T-cell (primary cell): ENCODE measurements at regions not wholly inside any gene's neighbourhood (a gene's known extent, or its start where the extent isn't known, plus 50 kb on each side); places are given as distances from the start of the nearest gene placed in this dataset.

ENCODE experiments used
- ATAC-seq, 4 experiments: fragments of 200-7000 bp in 3 of 4; fragments of 150-1000 bp in 1 of 4; cut with Tn5 transposase; replicated peaks in 1 of 4; 1 replicate in 3 of 4; 2 replicates in 1 of 4; pipeline ENCODE4 v1.10.0; 2021; ENCODE audit warnings: moderate library complexity in 3 of 4, mild to moderate bottlenecking in 2 of 4, moderate number of reproducible peaks in 1 of 4
- CTCF ChIA-PET, 2 donors: fragments of 300-600 bp; sonication (Branson Sonifier 250); formaldehyde crosslinking; loops; one replicate each; lab custom pipeline; 2022; ENCODE audit warnings: antibody characterized with exemption in 2 of 2; lab: Charles Lee
- POLR2A ChIA-PET, 2 donors: fragments of 300-600 bp; sonication (Branson Sonifier 250); formaldehyde crosslinking; loops; one replicate each; lab custom pipeline; 2022; ENCODE audit warnings: antibody characterized with exemption in 2 of 2; lab: Charles Lee
- DNase-seq, 35 experiments: peaks; one replicate each; pipeline versions ENCODE4 v3.0.0 to v3.0.0-alpha.2; 2013 to 2023
- H3K27ac ChIP-seq: one replicate; pipeline ENCODE4 v1.5.1; 2013; ENCODE audit warnings: low read length
- H3K27me3 ChIP-seq, 2 experiments: replicated peaks in 1 of 2; 1 replicate in 1 of 2; 2 replicates in 1 of 2; pipeline versions ENCODE4 v1.6.1 to v1.7.0; 2013; ENCODE audit warnings: low read length in 1 of 2, mixed read lengths in 1 of 2; ENCODE audit not compliant: control insufficient read depth in 2 of 2, insufficient read depth in 2 of 2; ENCODE audit errors: extremely low read depth in 1 of 2
- H3K36me3 ChIP-seq, 2 donors: 1 replicate in 1 of 2; 2 replicates in 1 of 2; pipeline versions ENCODE4 v1.6.1 to v1.7.0; 2013; ENCODE audit warnings: low read length in 1 of 2; ENCODE audit not compliant: control insufficient read depth in 2 of 2, insufficient read depth in 1 of 2; ENCODE audit errors: extremely low read depth in 1 of 2
- H3K4me1 ChIP-seq, 2 experiments: 1 replicate in 1 of 2; 2 replicates in 1 of 2; pipeline versions ENCODE4 v1.6.1 to v1.7.0; 2013; ENCODE audit warnings: low read length in 2 of 2, mixed read lengths in 1 of 2; ENCODE audit not compliant: insufficient read depth in 2 of 2, control insufficient read depth in 1 of 2; ENCODE audit errors: extremely low read depth in 1 of 2
- H3K4me3 ChIP-seq, 2 donors: 1 replicate in 1 of 2; 2 replicates in 1 of 2; pipeline versions ENCODE4 v1.5.1 to v1.7.0; 2013; ENCODE audit warnings: mild to moderate bottlenecking in 2 of 2, low read length in 1 of 2, moderate library complexity in 1 of 2; ENCODE audit not compliant: control insufficient read depth in 1 of 2; ENCODE audit errors: extremely low read depth in 1 of 2
- H3K9me3 ChIP-seq: 2 replicates; pipeline ENCODE4 v1.7.0; 2013
- H3K27ac Mint-ChIP-seq, 2 donors: one replicate each; pipeline ENCODE4 v1.8.0; 2020 to 2021; ENCODE audit warnings: mild to moderate bottlenecking in 2 of 2, mixed read lengths in 2 of 2
- H3K27me3 Mint-ChIP-seq, 2 donors: one replicate each; pipeline ENCODE4 v1.8.0; 2021 to 2022; ENCODE audit warnings: mixed read lengths in 2 of 2
- H3K36me3 Mint-ChIP-seq: one replicate; pipeline ENCODE4 v1.8.0; 2021; ENCODE audit warnings: mixed read lengths
- H3K4me1 Mint-ChIP-seq, 3 donors: one replicate each; pipeline ENCODE4 v1.8.0; 2020 to 2022; ENCODE audit warnings: mixed read lengths in 3 of 3, mild to moderate bottlenecking in 1 of 3
- H3K4me3 Mint-ChIP-seq, 3 donors: one replicate each; pipeline ENCODE4 v1.8.0; 2020 to 2022; ENCODE audit warnings: mild to moderate bottlenecking in 3 of 3, mixed read lengths in 3 of 3, moderate library complexity in 3 of 3
- H3K9me3 Mint-ChIP-seq, 3 donors: one replicate each; pipeline ENCODE4 v1.8.0; 2020 to 2022; ENCODE audit warnings: mixed read lengths in 3 of 3
- WGBS: methylation state at CpG from one replicate; pipeline ENCODE4 v1.1.5; 2013; ENCODE audit warnings: missing lambda C conversion rate; ENCODE audit not compliant: insufficient coverage; 5-methylcytosine and 5-hydroxymethylcytosine counted together

- Histone ChIP-seq H3K4me1 (no peaks in the 10 kb centered on the region), H3K36me3 (no peaks in the 10 kb centered on the region), H3K9me3 (no peaks in the 10 kb centered on the region), H3K27ac (no peak overlapping the region), H3K4me3 (no peak overlapping the region), H3K27me3 (peaks cover 0 to 2% of the 10 kb centered on the region in 2 experiments)
- ChIA-PET POLR2A (no interaction called here), CTCF (no interaction called here)
- Mint-ChIP-seq H3K36me3 (no peaks in the 10 kb centered on the region), H3K4me1 (no peaks in the 10 kb centered on the region), H3K4me3 (no peak overlapping the region), H3K27me3 (peaks cover 0 to 1% of the 10 kb centered on the region in 2 donors), H3K9me3 (no peaks in the 10 kb centered on the region), H3K27ac (no peak overlapping the region)
- DNase-seq (no peak), ATAC-seq (no peak)
- no CpG with 5 or more reads among the region's 1 CpG for WGBS
These were observed 65.2 kb upstream of the SIAH1 start for GRCh38 chr16:48450367-48450766.

DNA sequence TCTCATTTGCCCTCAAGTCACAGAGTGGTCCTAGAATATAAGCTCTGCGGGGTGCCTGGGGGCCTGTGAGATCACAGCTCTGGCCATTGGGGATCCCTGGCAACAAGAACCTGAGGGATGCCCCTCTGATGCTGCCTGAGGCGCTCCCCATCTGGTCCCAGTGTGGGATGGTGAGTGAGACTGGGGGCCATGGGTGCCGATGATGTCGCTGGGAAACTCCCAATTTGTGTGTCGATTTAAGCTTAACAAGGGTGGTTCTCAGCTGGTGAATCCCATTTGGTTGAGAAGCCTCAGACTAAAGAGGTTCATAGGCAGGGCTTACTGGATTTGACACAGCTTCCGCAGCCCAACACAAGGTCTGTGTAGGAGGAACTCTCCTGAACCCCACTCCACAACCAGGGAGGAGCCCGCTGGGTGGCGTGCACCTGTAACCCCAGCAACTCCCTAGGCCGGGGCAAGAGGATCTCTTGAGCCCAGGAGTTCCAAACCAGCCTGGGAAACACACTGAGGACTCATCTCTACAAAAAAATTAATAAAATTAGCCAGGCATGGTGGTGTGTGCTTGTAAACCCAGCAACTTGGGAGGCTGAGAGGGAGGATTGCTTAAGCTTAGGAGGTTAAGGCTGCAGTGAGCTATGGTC, 63.7 kb upstream of the SIAH1 start:
- ATAC-seq (no peak), DNase-seq (no peak)
- no peaks in the 10 kb centered on the region for H3K36me3 ChIP-seq
- ChIA-PET CTCF (no interaction called here), POLR2A (no interaction called here)
- H3K27ac Mint-ChIP-seq: no peak overlapping the region
- no peak overlapping the region for H3K27ac ChIP-seq
- no peaks in the 10 kb centered on the region for H3K36me3 Mint-ChIP-seq
- H3K4me1 ChIP-seq: no peaks in the 10 kb centered on the region
- no peaks in the 10 kb centered on the region for H3K27me3 Mint-ChIP-seq
- no peak overlapping the region for H3K4me3 ChIP-seq
- H3K4me3 Mint-ChIP-seq: no peak overlapping the region
- no peaks in the 10 kb centered on the region for H3K4me1 Mint-ChIP-seq
- H3K9me3 Mint-ChIP-seq: no peaks in the 10 kb centered on the region
- WGBS: 83% methylated on average over 3 of the region's 9 CpGs
- H3K9me3 ChIP-seq: no peaks in the 10 kb centered on the region
- H3K27me3 ChIP-seq: peaks cover 0 to 10% of the 10 kb centered on the region in 2 experiments

GRCh38 chr16:48447940-48448536, 62.8 kb upstream of the SIAH1 start:
- Mint-ChIP-seq H3K4me1 (no peaks in the 10 kb centered on the region), H3K27ac (no peak overlapping the region), H3K9me3 (no peaks in the 10 kb centered on the region), H3K27me3 (no peaks in the 10 kb centered on the region), H3K36me3 (no peaks in the 10 kb centered on the region), H3K4me3 (no peak overlapping the region)
- Histone ChIP-seq H3K36me3 (no peaks in the 10 kb centered on the region), H3K27me3 (peaks cover 0 to 10% of the 10 kb centered on the region in 2 experiments), H3K9me3 (no peaks in the 10 kb centered on the region), H3K4me1 (no peaks in the 10 kb centered on the region), H3K4me3 (no peak overlapping the region), H3K27ac (no peak overlapping the region)
- 97% methylated on average over 6 of the region's 7 CpGs for WGBS
- CTCF ChIA-PET: no interaction called here
- POLR2A ChIA-PET: no interaction called here
- no peak for ATAC-seq
- no peak for DNase-seq

DNA sequence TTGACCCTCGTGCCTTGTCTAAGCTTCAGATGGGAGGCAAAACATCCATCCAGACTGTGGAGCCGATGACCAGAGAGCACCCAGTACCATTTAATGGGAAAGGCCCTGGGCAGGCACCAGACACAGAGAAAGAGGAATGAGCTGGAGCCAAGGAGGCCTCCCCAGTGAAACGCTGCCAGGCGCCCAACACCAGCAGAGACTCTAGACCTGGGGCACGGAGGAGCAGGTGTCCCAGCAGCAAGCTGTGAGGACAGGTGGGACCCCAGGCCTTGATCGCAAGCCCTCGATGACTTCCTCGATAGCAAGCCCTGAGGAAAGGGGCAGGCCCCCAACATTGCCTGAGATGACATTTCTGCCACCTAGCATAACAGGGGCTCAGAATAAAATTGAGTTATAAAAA, 62.2 kb upstream of the SIAH1 start:
- H3K27me3 Mint-ChIP-seq: no peaks in the 10 kb centered on the region
- no peak for DNase-seq

GRCh38 chr16:48446534-48446920, 61.3 kb upstream of the SIAH1 start:
- Mint-ChIP-seq H3K27ac (no peak overlapping the region), H3K9me3 (no peaks in the 10 kb centered on the region), H3K36me3 (no peaks in the 10 kb centered on the region), H3K4me1 (no peaks in the 10 kb centered on the region), H3K4me3 (no peak overlapping the region), H3K27me3 (no peaks in the 10 kb centered on the region)
- 88% methylated on average over 3 of the region's 5 CpGs for WGBS
- ATAC-seq: no peak
- Histone ChIP-seq H3K4me1 (no peaks in the 10 kb centered on the region), H3K27me3 (peaks cover 0 to 10% of the 10 kb centered on the region in 2 experiments), H3K9me3 (no peaks in the 10 kb centered on the region), H3K27ac (no peak overlapping the region), H3K36me3 (no peaks in the 10 kb centered on the region), H3K4me3 (no peak overlapping the region)
- ChIA-PET POLR2A (no interaction called here), CTCF (interaction anchor here in 1 of 2 donors (0.7 kb wide), 1 partner anchor 1516 kb away, joined by 3 read pairs; no protein-coding TSS in a partner anchor)
- DNase-seq: no peak

More for the DNA sequence above, 62.2 kb upstream of the SIAH1 start:
- ATAC-seq: no peak
- H3K36me3 ChIP-seq: no peaks in the 10 kb centered on the region
- H3K27me3 ChIP-seq: peaks cover 0 to 10% of the 10 kb centered on the region in 2 experiments
- Mint-ChIP-seq H3K4me3 (no peak overlapping the region), H3K9me3 (no peaks in the 10 kb centered on the region), H3K27ac (no peak overlapping the region), H3K4me1 (no peaks in the 10 kb centered on the region), H3K36me3 (no peaks in the 10 kb centered on the region)
- ChIA-PET POLR2A (no interaction called here), CTCF (no interaction called here)
- H3K27ac ChIP-seq: no peak overlapping the region
- 84% methylated on average over 7 of the region's 8 CpGs for WGBS
- no peaks in the 10 kb centered on the region for H3K4me1 ChIP-seq
- no peaks in the 10 kb centered on the region for H3K9me3 ChIP-seq
- H3K4me3 ChIP-seq: no peak overlapping the region

DNA sequence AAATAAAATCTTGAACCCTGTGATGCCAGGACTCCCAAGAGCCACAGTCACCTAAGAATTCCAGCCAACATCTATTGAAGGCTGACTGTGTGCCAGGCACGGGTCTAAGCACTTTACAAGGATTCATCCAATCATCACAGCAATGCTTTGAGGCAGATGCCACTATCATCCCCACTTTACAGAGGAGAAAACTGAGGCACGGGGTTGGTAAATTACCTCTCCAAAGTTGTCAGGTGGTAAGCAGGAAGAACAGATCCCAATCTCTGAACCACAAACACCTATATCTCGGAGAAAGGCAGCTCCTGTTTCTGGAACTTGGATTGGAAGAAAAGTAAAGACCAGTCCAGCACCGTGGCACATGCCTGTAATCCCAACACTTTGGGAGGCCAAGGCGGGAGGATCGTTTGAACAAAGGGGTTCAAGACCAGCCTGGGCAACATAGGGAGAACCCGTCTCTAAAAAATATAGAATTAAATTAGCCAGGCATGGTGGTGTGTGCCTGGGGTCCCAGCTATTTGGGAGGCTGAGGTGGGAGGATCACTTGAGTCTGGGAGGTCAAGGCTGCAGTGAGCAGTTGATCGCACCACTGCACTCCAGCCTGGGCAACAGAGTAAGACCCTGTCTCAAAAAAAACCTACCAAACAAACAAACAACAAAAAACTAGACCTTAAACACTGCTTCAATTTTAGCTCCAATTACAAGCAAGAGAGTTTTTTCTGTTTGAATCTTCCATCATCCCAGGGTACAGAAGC, 60.7 kb upstream of the SIAH1 start:
- no peak overlapping the region for H3K4me3 Mint-ChIP-seq
- no peaks in the 10 kb centered on the region for H3K9me3 Mint-ChIP-seq
- no peaks in the 10 kb centered on the region for H3K36me3 Mint-ChIP-seq
- H3K4me1 Mint-ChIP-seq: no peaks in the 10 kb centered on the region
- DNase-seq (no peak), ATAC-seq (no peak)
- H3K27me3 Mint-ChIP-seq: no peaks in the 10 kb centered on the region
- Histone ChIP-seq H3K27ac (no peak overlapping the region), H3K4me3 (no peak overlapping the region), H3K4me1 (no peaks in the 10 kb centered on the region), H3K27me3 (peaks cover 0 to 13% of the 10 kb centered on the region in 2 experiments), H3K9me3 (no peaks in the 10 kb centered on the region), H3K36me3 (no peaks in the 10 kb centered on the region)
- ChIA-PET POLR2A (no interaction called here), CTCF (no interaction called here)
- no peak overlapping the region for H3K27ac Mint-ChIP-seq
- 40% methylated on average over 1 of the region's 8 CpGs for WGBS
